Dedifferentiated amniotic fluid mesenchymal stem cell (primary cell): ENCODE measurements at regions not wholly inside any gene's neighbourhood (a gene's known extent, or its start where the extent isn't known, plus 50 kb on each side); places are given as distances from the start of the nearest gene placed in this dataset.
"Not testable (repeated sequence)": the region's sequence is repeated elsewhere in the genome, so short reads cannot be mapped to it uniquely, and the experiment has no call there.

Experiments used
- DNase-seq: peaks from one replicate; pipeline ENCODE4 v3.0.0-alpha.2; 2016; ENCODE audit errors: extremely low spot score

DNA sequence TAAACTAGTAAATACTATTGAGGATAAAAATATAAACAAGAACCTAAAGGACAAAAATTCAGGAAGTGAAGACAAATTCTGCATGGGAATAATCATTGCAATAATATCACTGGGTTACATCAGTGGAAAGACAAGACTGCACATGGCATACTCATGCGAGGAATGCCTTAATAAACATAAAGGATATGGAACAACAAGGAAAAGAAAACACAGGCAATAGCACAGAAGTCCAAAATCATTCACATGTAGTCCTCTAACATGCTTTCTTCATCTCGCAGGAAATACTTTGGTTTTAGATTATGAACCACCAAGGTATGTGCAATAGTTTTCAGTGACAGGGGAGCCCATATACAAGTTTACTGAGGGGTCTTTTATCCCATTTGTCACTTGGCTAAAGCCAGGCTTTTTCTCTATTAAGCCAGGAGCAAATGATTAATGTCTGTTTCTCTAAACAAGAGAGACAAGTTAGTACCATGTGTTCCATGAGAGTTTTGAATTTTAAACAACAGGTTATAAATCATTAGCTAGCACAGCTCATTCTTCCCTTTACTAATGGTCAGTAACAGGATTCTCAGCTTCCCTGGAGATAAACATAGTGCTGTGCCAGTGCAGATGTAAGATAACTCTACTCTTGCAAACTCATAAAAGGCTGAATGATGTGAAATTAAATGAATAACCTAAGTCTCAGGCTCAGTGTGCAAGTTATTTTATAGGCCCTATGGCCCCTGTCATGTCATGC, 353.6 kb upstream of the FSIP2 start:
- DNase-seq: no peak

DNA sequence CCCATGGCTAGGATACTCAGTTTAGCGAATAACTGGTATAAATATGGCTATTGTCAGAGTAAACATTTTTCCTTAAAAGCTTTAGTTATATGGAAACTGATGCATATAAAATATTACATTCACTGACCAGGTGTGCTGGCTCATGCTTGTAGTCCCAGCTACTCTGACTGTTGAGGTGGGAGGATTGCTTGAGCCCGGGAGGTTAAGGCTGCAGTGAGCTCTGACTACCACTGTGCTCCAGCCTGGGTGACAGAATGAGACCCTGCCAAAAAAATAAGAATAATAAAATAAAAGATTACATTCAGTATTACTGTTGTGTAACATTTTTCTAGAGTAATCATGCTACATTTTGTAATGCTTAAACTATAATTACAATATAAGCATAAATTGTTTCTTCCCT, 350.4 kb upstream of the FSIP2 start:
- DNase-seq: no peak

- DNase-seq: no peak
Measured at GRCh38 chr2:185391543-185391942, 347.1 kb upstream of the FSIP2 start.

- no peak for DNase-seq
Measured at GRCh38 chr2:185393091-185393490, 345.5 kb upstream of the FSIP2 start.

- DNase-seq: no peak
Measured at GRCh38 chr2:185402474-185402873, 336.1 kb upstream of the FSIP2 start.

GRCh38 chr2:185404578-185404977, 334.0 kb upstream of the FSIP2 start:
- no peak for DNase-seq

DNA sequence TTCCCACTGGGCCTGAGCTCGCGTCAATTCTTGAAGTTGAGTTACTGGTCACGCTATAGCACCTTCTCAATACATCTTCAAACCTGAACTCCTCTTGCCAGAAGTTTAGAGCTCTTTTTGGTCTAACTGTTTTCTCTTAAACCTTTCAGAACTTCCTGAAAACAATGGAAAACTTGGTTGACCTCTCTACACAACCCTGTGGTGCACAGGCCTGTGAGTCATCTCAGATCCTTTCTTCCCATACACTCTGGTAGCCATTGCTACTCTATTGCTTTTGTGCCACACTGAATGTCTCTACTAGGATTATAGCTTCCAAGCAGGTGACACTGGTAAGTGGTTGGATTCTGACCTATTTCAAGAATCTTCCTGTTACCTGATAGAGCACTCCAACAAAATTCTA, 321.5 kb upstream of the FSIP2 start:
- no peak for DNase-seq

DNA sequence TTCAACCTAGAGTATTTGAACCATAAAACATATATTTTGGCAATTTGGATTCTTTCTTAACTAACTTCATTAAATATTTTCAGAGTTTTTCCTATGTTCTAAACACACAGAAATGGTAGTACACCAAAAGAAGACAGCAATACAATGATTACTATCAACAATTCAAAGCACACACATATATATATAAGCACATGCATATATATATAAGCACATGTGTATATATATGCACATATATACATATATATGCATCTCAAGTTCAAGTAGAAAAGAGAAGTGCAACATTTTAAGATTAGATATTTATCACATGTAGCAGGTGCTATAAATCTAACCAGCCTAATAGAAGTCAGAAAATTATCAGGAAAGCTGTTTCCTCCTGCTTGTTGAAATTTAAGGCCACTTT, 320.9 kb upstream of the FSIP2 start:
- DNase-seq: no peak

- not testable (repeated sequence) for DNase-seq
Measured at GRCh38 chr2:185424958-185425629, 313.5 kb upstream of the FSIP2 start.

- no peak for DNase-seq
Measured at GRCh38 chr2:185428000-185428399, 310.6 kb upstream of the FSIP2 start.

- DNase-seq: no peak
Measured at GRCh38 chr2:185433824-185434223, 304.8 kb upstream of the FSIP2 start.

DNA sequence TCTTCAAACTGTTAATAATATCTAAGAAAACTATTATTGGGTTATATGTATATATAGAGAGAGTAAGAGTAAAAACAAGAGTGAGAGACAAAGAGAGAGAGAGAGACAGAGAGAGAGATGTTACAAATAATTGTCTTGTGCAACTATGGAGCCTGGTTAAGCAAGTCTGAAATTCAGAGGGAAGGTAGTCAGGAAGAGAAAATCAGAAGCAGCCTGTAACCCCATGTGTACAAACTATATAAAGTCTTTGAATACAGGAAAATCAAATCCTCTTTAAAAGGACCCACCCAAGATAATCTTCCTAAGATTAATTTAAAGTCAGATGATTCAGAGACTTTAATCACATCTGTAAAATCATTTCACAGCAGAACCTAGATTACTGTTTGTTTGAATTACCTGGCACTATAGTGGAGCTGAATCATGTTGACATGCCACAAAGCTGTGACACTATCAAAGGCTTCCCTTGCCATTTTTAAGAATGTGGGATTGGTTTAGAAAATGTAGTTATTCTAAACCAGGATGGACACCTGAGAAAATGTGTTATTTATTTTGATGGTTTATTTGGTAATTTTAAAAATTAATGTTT, 301.7 kb upstream of the FSIP2 start:
- DNase-seq: no peak

- no peak for DNase-seq
Measured at GRCh38 chr2:185441486-185442005, 297.1 kb upstream of the FSIP2 start.

DNA sequence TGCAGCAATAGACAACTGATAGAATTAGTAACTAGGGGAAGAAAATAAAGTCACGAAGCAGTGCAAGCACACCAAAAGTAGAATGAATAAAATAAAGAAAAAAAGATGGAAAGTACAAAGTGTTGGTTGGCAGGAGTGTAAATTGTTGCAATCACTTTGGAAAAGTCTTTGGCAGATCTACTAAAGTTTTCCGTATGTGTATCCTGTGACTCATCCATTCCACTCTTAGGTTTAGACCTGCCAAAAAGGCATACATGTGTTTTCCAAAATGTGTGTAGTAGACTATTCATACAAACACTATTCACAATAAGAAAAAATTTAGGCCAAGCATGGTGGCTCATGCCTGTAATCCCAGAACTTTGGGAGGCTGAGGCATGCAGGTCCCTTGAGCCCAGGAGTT, 282.1 kb upstream of the FSIP2 start:
- DNase-seq: peak; percentile 26

DNA sequence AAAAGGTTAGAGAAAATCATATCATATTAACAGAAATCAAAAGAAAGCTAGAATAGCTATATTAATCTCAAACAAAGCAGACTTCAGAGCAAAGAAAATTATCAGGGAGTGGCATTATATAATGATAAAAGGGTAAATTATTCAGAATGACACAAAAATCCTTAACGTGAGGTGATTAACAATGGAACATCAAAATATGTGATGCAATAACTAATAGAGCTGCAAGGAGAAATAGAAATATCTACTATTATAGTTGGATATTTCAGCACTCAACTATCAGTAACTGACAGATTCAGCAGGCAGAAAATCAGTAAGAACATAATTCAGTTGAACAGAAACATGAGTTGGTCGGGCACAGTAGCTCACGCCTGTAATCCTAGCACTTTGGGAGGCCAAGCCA, 275.1 kb upstream of the FSIP2 start:
- no peak for DNase-seq

DNA sequence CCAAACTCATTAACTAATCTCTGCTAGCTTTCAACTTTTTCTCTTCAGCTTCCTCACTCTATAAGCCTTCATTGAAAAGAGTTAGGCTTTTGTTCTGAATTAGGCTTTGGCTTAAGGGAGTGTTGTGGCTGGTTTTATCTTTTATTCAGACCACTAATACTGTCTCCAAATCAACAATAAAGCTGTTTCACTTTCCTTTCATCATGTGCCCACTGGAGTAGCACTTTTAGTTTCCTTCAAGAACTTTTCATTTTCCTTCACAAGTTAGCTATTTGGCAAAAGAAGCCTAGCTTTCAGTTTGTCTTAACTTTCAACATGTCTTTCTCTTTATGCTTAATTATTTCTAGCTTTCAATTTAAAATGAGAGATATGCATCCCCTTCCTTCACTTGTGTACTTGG, 271.7 kb upstream of the FSIP2 start:
- DNase-seq: no peak

DNA sequence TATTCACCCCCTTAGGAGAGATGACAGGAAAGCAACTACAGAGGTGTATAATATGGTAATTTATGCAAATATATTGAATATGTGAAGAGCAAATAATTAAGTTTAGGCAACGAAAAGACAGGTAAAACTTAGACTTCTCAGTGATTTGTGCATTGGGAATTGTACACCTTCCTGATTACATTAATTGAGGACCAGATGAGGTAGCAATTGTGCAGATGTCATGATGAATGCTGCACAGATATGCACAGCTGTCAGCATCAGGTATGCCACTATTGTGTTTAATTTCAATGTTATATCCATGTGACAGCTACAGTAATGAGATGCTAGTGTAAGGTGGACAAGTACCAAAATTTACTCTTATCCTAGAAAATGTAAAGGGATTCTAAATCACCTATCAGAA, 267.2 kb upstream of the FSIP2 start:
- no peak for DNase-seq

DNA sequence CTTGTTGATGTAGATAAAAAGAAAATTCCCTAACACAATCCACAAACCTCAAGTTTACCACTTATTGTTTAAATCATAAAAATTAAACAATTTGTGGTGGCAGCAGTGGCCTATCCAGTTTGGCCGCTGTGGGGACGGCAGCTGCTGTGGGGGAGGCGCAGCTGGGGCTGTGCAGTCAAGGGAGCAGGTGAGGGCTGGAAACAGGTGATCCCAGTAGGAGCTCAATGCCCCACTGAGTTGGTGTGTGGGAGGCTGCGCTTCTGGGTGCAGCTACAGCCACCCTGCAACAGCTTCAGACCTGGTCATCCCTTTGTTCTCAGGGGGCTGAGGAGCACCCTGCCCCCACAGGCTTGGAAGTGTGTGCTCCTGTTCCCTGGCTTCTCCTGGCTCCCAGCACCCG, 266.0 kb upstream of the FSIP2 start:
- no peak for DNase-seq

DNA sequence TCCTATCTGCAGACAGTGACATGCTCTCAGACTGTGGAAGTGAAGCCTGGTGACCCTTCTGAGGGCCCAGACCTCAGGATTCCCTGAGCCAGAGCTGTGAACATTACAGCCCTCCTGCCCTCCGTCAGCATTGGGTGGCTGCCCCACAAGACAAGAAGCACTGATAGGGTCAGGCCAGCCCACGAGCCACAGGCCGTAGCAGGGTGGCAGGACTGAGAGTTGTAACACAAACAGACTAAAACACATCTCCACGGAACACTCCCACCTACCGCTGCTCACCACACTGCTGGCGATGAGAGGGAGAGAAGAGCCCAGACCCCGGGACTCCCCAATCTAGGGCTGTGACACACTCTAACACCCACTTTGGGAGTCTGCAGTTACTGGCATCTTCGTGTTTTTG, 264.8 kb upstream of the FSIP2 start:
- no peak for DNase-seq

DNA sequence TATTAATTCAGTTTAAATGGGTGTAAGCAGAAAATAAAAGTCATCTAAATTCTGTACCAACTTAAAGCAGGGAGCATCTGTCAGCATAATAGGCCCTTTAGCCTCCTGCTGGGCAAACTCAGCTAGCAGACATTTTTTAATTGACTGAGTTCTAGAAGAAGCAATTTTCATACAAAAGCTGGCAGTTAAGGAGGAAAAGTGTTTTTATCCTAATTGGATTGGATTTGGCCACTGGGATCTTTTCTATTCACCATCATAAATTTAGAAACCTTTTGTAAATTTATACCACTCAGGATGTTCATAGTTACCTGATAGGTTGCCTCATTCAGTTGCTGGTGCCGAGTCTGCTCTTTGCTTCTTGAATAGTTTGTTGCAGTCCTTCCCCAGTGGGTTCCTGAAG, 262.7 kb upstream of the FSIP2 start:
- DNase-seq: no peak

DNA sequence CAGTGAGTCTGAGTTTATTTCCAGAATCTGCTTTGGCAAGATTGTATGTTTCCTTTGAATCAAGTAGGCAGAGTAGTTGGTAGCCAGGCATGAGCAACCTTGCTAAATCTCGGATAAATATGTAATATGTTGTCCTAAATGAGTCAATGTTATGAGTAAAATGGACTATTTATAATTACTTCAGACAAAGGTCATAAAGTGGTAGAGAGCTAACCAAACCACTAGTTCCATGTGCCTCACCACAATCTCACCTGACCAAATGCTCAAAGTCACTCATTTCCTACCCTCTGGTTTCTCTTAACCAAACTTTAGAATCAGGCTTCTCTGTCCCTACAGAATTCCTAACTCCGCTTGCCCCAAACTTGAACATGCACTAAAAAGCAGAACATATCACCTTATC, 261.2 kb upstream of the FSIP2 start:
- DNase-seq: no peak

DNA sequence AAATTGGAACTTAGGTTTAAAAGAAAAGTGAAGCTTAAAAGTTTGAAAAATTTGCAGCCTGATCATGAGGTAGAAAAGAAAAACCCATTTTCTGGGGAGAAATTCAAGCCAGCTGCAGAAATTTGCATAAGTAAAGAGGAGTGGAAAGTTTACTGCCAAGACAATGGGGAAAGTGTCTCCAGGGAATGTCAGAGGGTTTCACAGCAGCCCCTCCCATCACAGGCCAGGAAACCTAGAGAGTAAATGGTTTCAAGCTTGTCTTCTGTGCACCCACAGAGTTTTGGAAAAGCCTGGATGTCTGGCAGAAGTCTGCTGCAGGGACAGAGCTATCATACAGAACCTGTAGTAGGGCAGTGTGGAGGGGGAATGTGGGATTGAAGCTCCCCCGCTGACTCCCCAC, 254.0 kb upstream of the FSIP2 start:
- no peak for DNase-seq

- no peak for DNase-seq
Measured at GRCh38 chr2:185502351-185502750, 236.3 kb upstream of the FSIP2 start.
